A549 (cell line): ENCODE measurements at regions not wholly inside any gene's neighbourhood (a gene's known extent, or its start where the extent isn't known, plus 50 kb on each side); places are given as distances from the start of the nearest gene placed in this dataset.

Experiments
- ATAC-seq, 2 experiments: fragments of 200-7000 bp in 1 of 2; fragments of >200 bp in 1 of 2; cut with Nextera tagmentation in 1 of 2; cut with Tn5 transposase in 1 of 2; 3 replicates each; pipeline versions ENCODE4 v1.8.0 to v1.9.1; 2018 to 2020; ENCODE audit warnings: mild to moderate bottlenecking in 1 of 2, moderate library complexity in 1 of 2
- CTCF ChIA-PET: fragments of 300-600 bp; sonication (Branson Sonifier 250); formaldehyde crosslinking; extraction: SDS; loops from one replicate; lab custom pipeline; 2021; ENCODE audit warnings: antibody characterized with exemption, inconsistent platforms; lab: Yijun Ruan, JAX
- POLR2A ChIA-PET: fragments of 350-600 bp; formaldehyde crosslinking; extraction: SDS; loops from one replicate; lab custom pipeline; 2021; ENCODE audit warnings: antibody characterized with exemption, inconsistent platforms; lab: Yijun Ruan, JAX
- DNase-seq, 2 experiments: peaks; one replicate each; pipeline versions ENCODE4 v3.0.0 to v3.0.0-alpha.2; 2011 to 2016; ENCODE audit warnings: low read depth in 1 of 2, low spot score in 1 of 2
- FAIRE-seq: peaks from 2 replicates; lab custom pipeline; 2011; peaks lifted over from hg19 to GRCh38; lab: Jason Lieb, UNC
- H3K27ac ChIP-seq, 2 experiments: fragments of >200 bp; sonication (Bioruptor Twin); formaldehyde crosslinking; 3 replicates each; pipeline ENCODE4 v1.5.1; 2016 to 2017
- H3K4me1 ChIP-seq: fragments of >200 bp; sonication (Bioruptor Twin); formaldehyde crosslinking; 3 replicates; pipeline ENCODE4 v1.6.1; 2016
- H3K4me2 ChIP-seq: fragments of >200 bp; sonication (Bioruptor Twin); formaldehyde crosslinking; 3 replicates; pipeline ENCODE4 v1.6.1; 2016
- H3K4me3 ChIP-seq: fragments of >200 bp; sonication (Bioruptor Twin); formaldehyde crosslinking; 3 replicates; pipeline ENCODE4 v1.5.1; 2016
- H3K9me3 ChIP-seq: fragments of >200 bp; sonication (Bioruptor Twin); formaldehyde crosslinking; 3 replicates; pipeline ENCODE4 v1.6.1; 2016
- CBX8 ChIP-seq: fragments of 200-600 bp; sonication (generic); IDR thresholded peaks from 2 replicates; pipeline ENCODE4 v1.6.1; 2016
- ESRRA ChIP-seq: fragments of 150-350 bp; IDR thresholded peaks from 2 replicates; pipeline ENCODE4 v1.6.1; 2014; ENCODE audit warnings: mild to moderate bottlenecking, low read length, borderline replicate concordance
- FOSB ChIP-seq: fragments of 250-450 bp; sonication (Bioruptor Pico); IDR thresholded peaks from 2 replicates; pipeline ENCODE4 v1.5.0; 2020; ENCODE audit warnings: mild to moderate bottlenecking, moderate library complexity
- FOXS1 ChIP-seq: fragments of 250-450 bp; sonication (Bioruptor Pico); IDR thresholded peaks from 2 replicates; pipeline ENCODE4 v1.5.0; 2020; ENCODE audit warnings: mild to moderate bottlenecking, moderate library complexity
- GATA3 ChIP-seq: IDR thresholded peaks from 2 replicates; pipeline ENCODE4 v1.6.1; 2012; ENCODE audit warnings: borderline replicate concordance
- HDAC2 ChIP-seq: fragments of 200-600 bp; sonication (generic); IDR thresholded peaks from 2 replicates; pipeline ENCODE4 v1.6.1; 2016
- HOXA7 ChIP-seq: fragments of 250-450 bp; sonication (Bioruptor Pico); IDR thresholded peaks from 2 replicates; pipeline ENCODE4 v1.5.0; 2020; ENCODE audit warnings: mild to moderate bottlenecking, moderate library complexity
- HOXB5 ChIP-seq: fragments of 250-450 bp; sonication (Bioruptor Pico); IDR thresholded peaks from 2 replicates; pipeline ENCODE4 v1.5.0; 2020; ENCODE audit warnings: mild to moderate bottlenecking, moderate library complexity
- KDM1A ChIP-seq: fragments of 200-600 bp; sonication (generic); IDR thresholded peaks from 2 replicates; pipeline ENCODE4 v1.6.1; 2016; ENCODE audit warnings: low read depth, mild to moderate bottlenecking
- MYC ChIP-seq: IDR thresholded peaks from 2 replicates; pipeline ENCODE4 v1.6.1; 2012; ENCODE audit warnings: mild to moderate bottlenecking, inconsistent platforms, low read length, improper control_type of control experiment, borderline replicate concordance
- NPAS2 ChIP-seq: fragments of 250-450 bp; sonication (Bioruptor Pico); IDR thresholded peaks from 2 replicates; pipeline ENCODE4 v1.8.0; 2022; ENCODE audit warnings: mild to moderate bottlenecking, moderate library complexity, borderline replicate concordance
- RCOR1 ChIP-seq: fragments of 150-350 bp; IDR thresholded peaks from 2 replicates; pipeline ENCODE4 v1.6.1; 2014; ENCODE audit warnings: antibody characterized with exemption, low read length, low read depth
- TFCP2L1 ChIP-seq: fragments of 250-450 bp; sonication (Bioruptor Pico); IDR thresholded peaks from 2 replicates; pipeline ENCODE4 v1.5.0; 2021; ENCODE audit warnings: mild to moderate bottlenecking
- ZFP36 ChIP-seq: fragments of 450-650 bp; IDR thresholded peaks from 2 replicates; pipeline ENCODE4 v1.6.1; 2014; ENCODE audit warnings: borderline replicate concordance; ENCODE audit not compliant: partially characterized antibody
- ZNF302 ChIP-seq: fragments of 250-450 bp; sonication (Bioruptor Pico); IDR thresholded peaks from 2 replicates; pipeline ENCODE4 v1.9.0; 2021; ENCODE audit warnings: inconsistent platforms, mild to moderate bottlenecking, moderate library complexity
- ZSCAN20 ChIP-seq: fragments of 250-450 bp; sonication (Bioruptor Pico); IDR thresholded peaks from 2 replicates; pipeline ENCODE4 v1.8.0; 2022; ENCODE audit warnings: mild to moderate bottlenecking, moderate library complexity
- WGBS: methylation state at CpG from one replicate; pipeline ENCODE4 v1.1.6; 2017; ENCODE audit errors: missing lambda C conversion rate; 5-methylcytosine and 5-hydroxymethylcytosine counted together
- TF ChIP-seq, protein P1 (sequence below): fragments of >200 bp; sonication (Bioruptor Twin); formaldehyde crosslinking; IDR thresholded peaks from 3 replicates; pipeline ENCODE4 v1.5.1; 2016
- TF ChIP-seq, protein P2 (sequence below): fragments of 200-600 bp; sonication (generic); IDR thresholded peaks from 2 replicates; pipeline ENCODE4 v1.6.1; 2016; ENCODE audit warnings: antibody characterized with exemption, mild to moderate bottlenecking, moderate library complexity
- TF ChIP-seq, protein P3 (sequence below): fragments of >200 bp; sonication (Bioruptor Twin); formaldehyde crosslinking; IDR thresholded peaks from 3 replicates; pipeline ENCODE4 v1.6.1; 2016

DNA sequence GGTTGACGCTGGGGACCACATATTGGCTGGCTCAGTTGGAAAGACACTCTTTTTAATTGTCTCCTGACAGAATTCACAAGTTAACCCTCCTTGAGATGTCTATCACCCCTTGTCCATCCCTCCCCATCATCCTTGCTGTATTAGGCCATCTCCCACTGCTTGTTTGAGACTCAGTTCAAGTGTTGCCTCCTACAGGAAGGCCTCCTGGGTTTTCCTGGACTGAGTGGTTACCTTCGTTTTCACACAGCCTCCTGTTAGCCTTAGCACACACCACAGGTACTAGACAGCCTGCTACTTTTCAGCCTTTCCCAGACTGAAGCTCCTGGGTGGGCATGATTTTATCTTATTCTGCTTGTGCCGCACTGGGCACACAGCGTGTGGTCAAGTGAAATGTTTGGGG lies 145.3 kb upstream of the STX18 start:
- no peak overlapping the region for H3K27ac ChIP-seq
- H3K4me3 ChIP-seq = no peak overlapping the region
- ATAC-seq = no peak
- H3K4me1 ChIP-seq = no peaks in the 10 kb centered on the region
- CTCF ChIA-PET = interaction anchor here (1.8 kb wide), 1 partner anchor 198 kb away, joined by 4 read pairs; no protein-coding TSS in a partner anchor
- no peak for TF ChIP-seq HOXA7 (CRISPR knock-in tag)
- TF ChIP-seq ZFP36 = peak; percentile 82
- POLR2A ChIA-PET = no interaction called here
- no peak for DNase-seq
- WGBS = 76% methylated on average over 4 of the region's 4 CpGs
- H3K4me2 ChIP-seq = no peak overlapping the region
- no peak for FAIRE-seq
- H3K9me3 ChIP-seq = no peaks in the 10 kb centered on the region

DNA sequence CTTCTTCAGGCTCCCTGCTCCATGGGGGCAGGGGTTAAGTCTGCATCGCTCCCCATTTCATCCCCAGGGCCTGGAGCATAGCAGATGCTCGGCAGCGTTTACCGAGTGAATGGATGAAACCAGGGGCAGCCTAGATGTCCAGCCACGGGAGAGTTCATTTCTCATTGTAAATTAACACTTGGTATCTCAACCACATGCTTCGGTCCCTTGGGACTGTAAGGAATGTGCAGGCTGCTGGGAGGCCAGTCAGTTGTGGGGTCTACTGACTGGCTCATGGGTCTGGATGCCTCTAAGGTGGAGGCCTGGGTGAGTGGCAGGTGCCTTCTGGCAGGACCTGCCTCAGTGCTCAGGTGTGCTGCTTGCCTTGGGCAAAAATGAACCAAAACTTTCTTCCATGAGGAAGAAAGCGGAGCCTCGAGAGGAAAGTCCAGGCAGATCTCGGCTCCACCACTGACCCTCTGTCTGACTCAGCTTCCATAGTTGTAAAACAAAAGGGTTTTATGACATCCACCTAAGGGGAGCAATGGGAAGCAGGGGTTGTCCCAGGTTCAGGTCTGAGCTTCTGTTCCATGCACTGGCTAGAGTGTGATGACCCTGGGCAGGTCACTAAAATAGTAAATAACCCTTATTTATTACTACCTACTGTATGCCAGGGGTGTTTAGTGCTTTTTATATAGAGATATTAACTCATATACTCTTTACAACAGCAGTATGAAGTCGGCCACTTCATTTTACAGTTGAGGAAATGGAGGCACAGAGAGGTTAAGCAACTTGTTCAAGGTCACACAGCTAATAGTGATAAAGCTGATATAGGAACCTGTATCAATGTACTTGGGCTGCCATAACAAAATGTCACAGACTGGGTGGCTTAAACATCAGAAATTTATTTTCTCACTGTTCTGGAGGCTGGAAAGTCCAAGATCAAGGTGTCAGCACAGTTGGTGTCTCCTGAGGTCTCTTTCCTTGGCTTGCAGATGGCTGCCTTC lies 144.3 kb upstream of the STX18 start:
- ChIA-PET POLR2A (no interaction called here), CTCF (interaction anchor here (0.9 to 1.2 kb wide), 2 partner anchors 13 to 18 kb away, joined by 3 read pairs; no protein-coding TSS in a partner anchor)
- Histone ChIP-seq H3K4me1 (no peaks in the 10 kb centered on the region), H3K27ac (no peak overlapping the region), H3K9me3 (no peaks in the 10 kb centered on the region), H3K4me3 (no peak overlapping the region), H3K4me2 (no peak overlapping the region)
- WGBS = 70% methylated on average over 9 of the region's 10 CpGs
- no peak for ATAC-seq
- TF ChIP-seq ZFP36 (peak; percentile 51), CBX8 (no peak), RCOR1 (no peak), KDM1A (no peak), ZNF302 (CRISPR knock-in tag) (no peak), FOXS1 (CRISPR knock-in tag) (no peak), GATA3 (no peak)
- no peak for DNase-seq
- no peak for FAIRE-seq

DNA sequence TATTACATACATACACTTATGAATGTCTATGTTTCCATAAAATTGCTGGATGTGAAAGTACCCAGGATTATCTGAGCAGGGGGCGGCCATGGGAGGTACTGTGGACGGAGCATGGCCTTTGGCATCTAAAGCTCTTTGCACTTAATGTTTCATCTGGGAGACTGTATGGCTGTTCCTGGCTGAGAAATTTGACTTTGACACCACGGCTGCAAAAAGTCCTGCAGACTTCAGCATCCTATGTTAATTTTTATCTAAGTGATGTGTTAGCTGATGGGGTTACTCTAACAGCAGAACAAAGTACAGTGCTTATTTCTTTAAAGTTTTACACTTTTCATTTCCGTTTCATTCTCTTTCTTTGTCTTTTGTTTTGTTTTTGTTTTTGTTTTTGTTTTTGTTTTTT lies 139.8 kb upstream of the STX18 start:
- H3K4me1 ChIP-seq = no peaks in the 10 kb centered on the region
- CTCF ChIA-PET = interaction anchor here (2.1 kb wide), 1 partner anchor 13 kb away, joined by 9 read pairs; no protein-coding TSS in a partner anchor
- FAIRE-seq (no peak), DNase-seq (no peak), ATAC-seq (no peak)
- no peak for TF ChIP-seq HDAC2
- no peak for TF ChIP-seq ZSCAN20 (CRISPR knock-in tag)
- TF ChIP-seq ESRRA = no peak
- H3K27ac ChIP-seq = no peak overlapping the region
- H3K9me3 ChIP-seq = no peaks in the 10 kb centered on the region
- no peak overlapping the region for H3K4me2 ChIP-seq
- WGBS = 60% methylated on average over 4 of the region's 4 CpGs
- no peak overlapping the region for H3K4me3 ChIP-seq
- POLR2A ChIA-PET = no interaction called here

DNA sequence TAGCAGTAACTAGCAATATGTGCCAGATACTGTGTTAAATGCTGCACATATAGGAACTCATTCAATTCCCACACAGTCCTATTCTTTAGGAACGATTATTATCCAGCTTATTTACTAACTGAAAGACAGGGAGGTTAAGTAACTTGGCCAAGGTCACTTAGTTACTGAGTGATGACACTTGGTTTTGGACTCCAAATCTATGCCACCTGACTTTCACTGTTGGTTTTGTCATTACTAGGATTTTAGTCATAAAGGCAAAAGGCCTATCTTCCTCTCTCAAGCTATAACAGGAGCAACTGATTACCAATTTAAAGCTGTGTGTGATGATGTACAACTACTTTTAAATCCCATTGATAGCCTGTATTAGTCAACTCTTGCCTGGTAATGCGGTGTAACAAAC lies 138.9 kb upstream of the STX18 start:
- no peak for DNase-seq
- TF ChIP-seq, protein P1, sequence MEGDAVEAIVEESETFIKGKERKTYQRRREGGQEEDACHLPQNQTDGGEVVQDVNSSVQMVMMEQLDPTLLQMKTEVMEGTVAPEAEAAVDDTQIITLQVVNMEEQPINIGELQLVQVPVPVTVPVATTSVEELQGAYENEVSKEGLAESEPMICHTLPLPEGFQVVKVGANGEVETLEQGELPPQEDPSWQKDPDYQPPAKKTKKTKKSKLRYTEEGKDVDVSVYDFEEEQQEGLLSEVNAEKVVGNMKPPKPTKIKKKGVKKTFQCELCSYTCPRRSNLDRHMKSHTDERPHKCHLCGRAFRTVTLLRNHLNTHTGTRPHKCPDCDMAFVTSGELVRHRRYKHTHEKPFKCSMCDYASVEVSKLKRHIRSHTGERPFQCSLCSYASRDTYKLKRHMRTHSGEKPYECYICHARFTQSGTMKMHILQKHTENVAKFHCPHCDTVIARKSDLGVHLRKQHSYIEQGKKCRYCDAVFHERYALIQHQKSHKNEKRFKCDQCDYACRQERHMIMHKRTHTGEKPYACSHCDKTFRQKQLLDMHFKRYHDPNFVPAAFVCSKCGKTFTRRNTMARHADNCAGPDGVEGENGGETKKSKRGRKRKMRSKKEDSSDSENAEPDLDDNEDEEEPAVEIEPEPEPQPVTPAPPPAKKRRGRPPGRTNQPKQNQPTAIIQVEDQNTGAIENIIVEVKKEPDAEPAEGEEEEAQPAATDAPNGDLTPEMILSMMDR = no peak
- TF ChIP-seq TFCP2L1 (no peak), ESRRA (no peak)
- no peak for ATAC-seq
- no peak overlapping the region for H3K4me3 ChIP-seq
- no peaks in the 10 kb centered on the region for H3K9me3 ChIP-seq
- no peak overlapping the region for H3K27ac ChIP-seq
- no peaks in the 10 kb centered on the region for H3K4me1 ChIP-seq
- POLR2A ChIA-PET = no interaction called here
- no peak overlapping the region for H3K4me2 ChIP-seq
- CTCF ChIA-PET = interaction anchor here (2.1 kb wide), 1 partner anchor 12 kb away, joined by 9 read pairs; no protein-coding TSS in a partner anchor
- 52% methylated on average over 2 of the region's 2 CpGs for WGBS
- FAIRE-seq = no peak

DNA sequence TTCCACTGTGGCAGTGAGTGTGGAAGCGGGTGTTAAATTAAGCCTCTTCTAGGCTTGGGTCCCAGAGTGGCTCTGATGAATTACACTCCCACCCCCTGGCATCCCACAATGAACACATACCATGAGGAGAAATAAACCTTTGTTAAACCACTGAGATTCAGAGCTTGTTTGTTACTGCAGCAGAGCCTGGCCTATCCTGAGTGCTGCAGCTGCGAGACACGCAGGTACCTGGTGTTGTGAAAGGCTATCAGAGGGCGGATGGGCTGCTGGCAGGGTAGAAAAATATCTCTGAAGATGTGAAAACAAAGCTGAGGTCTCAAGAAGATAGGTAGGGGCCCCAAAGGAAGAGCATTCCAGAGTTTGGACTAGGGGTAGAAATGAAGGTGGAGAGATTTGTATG lies 138.4 kb upstream of the STX18 start:
- POLR2A ChIA-PET = no interaction called here
- Histone ChIP-seq H3K9me3 (no peaks in the 10 kb centered on the region), H3K27ac (no peak overlapping the region), H3K4me2 (no peak overlapping the region), H3K4me3 (no peak overlapping the region), H3K4me1 (no peaks in the 10 kb centered on the region)
- no peak for ATAC-seq
- WGBS = 87% methylated on average over 3 of the region's 4 CpGs
- CTCF ChIA-PET = interaction anchor here (1.4 to 2.1 kb wide), 2 partner anchors 11 kb away, joined by 6 to 9 read pairs; no protein-coding TSS in a partner anchor
- FAIRE-seq = no peak
- no peak for DNase-seq
- TF ChIP-seq CBX8 = no peak
- no peak for TF ChIP-seq HOXB5 (CRISPR knock-in tag)
- TF ChIP-seq FOSB (CRISPR knock-in tag) = no peak
- TF ChIP-seq NPAS2 (CRISPR knock-in tag) = no peak
- no peak for TF ChIP-seq MYC
- TF ChIP-seq, protein P2, sequence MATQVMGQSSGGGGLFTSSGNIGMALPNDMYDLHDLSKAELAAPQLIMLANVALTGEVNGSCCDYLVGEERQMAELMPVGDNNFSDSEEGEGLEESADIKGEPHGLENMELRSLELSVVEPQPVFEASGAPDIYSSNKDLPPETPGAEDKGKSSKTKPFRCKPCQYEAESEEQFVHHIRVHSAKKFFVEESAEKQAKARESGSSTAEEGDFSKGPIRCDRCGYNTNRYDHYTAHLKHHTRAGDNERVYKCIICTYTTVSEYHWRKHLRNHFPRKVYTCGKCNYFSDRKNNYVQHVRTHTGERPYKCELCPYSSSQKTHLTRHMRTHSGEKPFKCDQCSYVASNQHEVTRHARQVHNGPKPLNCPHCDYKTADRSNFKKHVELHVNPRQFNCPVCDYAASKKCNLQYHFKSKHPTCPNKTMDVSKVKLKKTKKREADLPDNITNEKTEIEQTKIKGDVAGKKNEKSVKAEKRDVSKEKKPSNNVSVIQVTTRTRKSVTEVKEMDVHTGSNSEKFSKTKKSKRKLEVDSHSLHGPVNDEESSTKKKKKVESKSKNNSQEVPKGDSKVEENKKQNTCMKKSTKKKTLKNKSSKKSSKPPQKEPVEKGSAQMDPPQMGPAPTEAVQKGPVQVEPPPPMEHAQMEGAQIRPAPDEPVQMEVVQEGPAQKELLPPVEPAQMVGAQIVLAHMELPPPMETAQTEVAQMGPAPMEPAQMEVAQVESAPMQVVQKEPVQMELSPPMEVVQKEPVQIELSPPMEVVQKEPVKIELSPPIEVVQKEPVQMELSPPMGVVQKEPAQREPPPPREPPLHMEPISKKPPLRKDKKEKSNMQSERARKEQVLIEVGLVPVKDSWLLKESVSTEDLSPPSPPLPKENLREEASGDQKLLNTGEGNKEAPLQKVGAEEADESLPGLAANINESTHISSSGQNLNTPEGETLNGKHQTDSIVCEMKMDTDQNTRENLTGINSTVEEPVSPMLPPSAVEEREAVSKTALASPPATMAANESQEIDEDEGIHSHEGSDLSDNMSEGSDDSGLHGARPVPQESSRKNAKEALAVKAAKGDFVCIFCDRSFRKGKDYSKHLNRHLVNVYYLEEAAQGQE = no peak
- TF ChIP-seq, protein P3, sequence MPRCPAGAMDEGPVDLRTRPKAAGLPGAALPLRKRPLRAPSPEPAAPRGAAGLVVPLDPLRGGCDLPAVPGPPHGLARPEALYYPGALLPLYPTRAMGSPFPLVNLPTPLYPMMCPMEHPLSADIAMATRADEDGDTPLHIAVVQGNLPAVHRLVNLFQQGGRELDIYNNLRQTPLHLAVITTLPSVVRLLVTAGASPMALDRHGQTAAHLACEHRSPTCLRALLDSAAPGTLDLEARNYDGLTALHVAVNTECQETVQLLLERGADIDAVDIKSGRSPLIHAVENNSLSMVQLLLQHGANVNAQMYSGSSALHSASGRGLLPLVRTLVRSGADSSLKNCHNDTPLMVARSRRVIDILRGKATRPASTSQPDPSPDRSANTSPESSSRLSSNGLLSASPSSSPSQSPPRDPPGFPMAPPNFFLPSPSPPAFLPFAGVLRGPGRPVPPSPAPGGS = no peak
- TF ChIP-seq RCOR1 = no peak
